SK-N-SH (cell line): ENCODE measurements at regions not wholly inside any gene's neighbourhood (a gene's known extent, or its start where the extent isn't known, plus 50 kb on each side); places are given as distances from the start of the nearest gene placed in this dataset.
A peak's percentile ranks its signal among the peaks of the same experiment; 100 is the strongest.

ENCODE experiments used
- CTCF ChIA-PET: fragments of 300-600, 350-600 bp; formaldehyde crosslinking; extraction: SDS; loops from one replicate; lab custom pipeline; 2021; lab: Yijun Ruan, JAX
- POLR2A ChIA-PET: fragments of 350-600 bp; sonication (Branson Sonifier 250); formaldehyde crosslinking; extraction: SDS; loops from one replicate; lab custom pipeline; 2020; ENCODE audit warnings: antibody characterized with exemption, inconsistent platforms; lab: Yijun Ruan, JAX
- DNase-seq: peaks from one replicate; pipeline ENCODE4 v3.0.0; 2012
- H2AFZ ChIP-seq: fragments of 200-600 bp; sonication (generic); 2 replicates; pipeline ENCODE4 v1.8.1; 2016; ENCODE audit warnings: antibody characterized with exemption, mild to moderate bottlenecking, low read depth
- H3F3A ChIP-seq: fragments of 200-600 bp; sonication (generic); replicated peaks from 2 replicates; pipeline ENCODE3; 2016; ENCODE audit warnings: antibody characterized with exemption, mild to moderate bottlenecking; ENCODE audit not compliant: insufficient read depth
- H3K27ac ChIP-seq, 2 experiments: fragments of 200-500 bp in 1 of 2; fragments of 200-600 bp in 1 of 2; sonication (Bioruptor generic) in 1 of 2; sonication (generic), shearing (Covaris generic) in 1 of 2; 2 replicates each; pipeline versions ENCODE4 v1.5.1 to v1.6.1; 2014 to 2016; ENCODE audit warnings: low read depth in 2 of 2, inconsistent platforms in 1 of 2, low read length in 1 of 2, mild to moderate bottlenecking in 1 of 2, mixed read lengths in 1 of 2
- H3K27me3 ChIP-seq: fragments of 200-600 bp; sonication (generic), shearing (Covaris generic); 2 replicates; pipeline ENCODE4 v1.6.1; 2016; ENCODE audit warnings: mixed run types; ENCODE audit not compliant: insufficient read depth
- H3K36me3 ChIP-seq, 2 experiments: fragments of 200-500 bp in 1 of 2; fragments of 200-600 bp in 1 of 2; sonication (Bioruptor generic) in 1 of 2; sonication (generic) in 1 of 2; replicated peaks in 1 of 2; 2 replicates each; pipeline versions ENCODE3 to v1.5.1; 2014 to 2016; ENCODE audit warnings: low read length in 1 of 2, mild to moderate bottlenecking in 1 of 2; ENCODE audit not compliant: insufficient read depth in 2 of 2, control insufficient read depth in 1 of 2
- H3K4me1 ChIP-seq, 2 experiments: fragments of 200-500 bp in 1 of 2; fragments of 200-600 bp in 1 of 2; sonication (Bioruptor generic) in 1 of 2; sonication (generic), shearing (Covaris generic) in 1 of 2; 2 replicates each; pipeline versions ENCODE4 v1.5.1 to v1.6.1; 2014 to 2016; ENCODE audit warnings: low read depth in 1 of 2, low read length in 1 of 2, mixed run types in 1 of 2; ENCODE audit not compliant: insufficient read depth in 2 of 2, control insufficient read depth in 1 of 2
- H3K4me2 ChIP-seq: fragments of 200-600 bp; sonication (generic), shearing (Covaris generic); 2 replicates; pipeline ENCODE4 v1.6.1; 2017; ENCODE audit warnings: mixed run types
- H3K4me3 ChIP-seq, 2 experiments: fragments of 200-500 bp in 1 of 2; fragments of 200-600 bp in 1 of 2; sonication (Bioruptor generic) in 1 of 2; sonication (generic), shearing (Covaris generic) in 1 of 2; 2 replicates each; pipeline versions ENCODE4 v1.5.1 to v1.8.1; 2014 to 2016; ENCODE audit warnings: low read depth in 2 of 2, inconsistent platforms in 1 of 2, low read length in 1 of 2, mild to moderate bottlenecking in 1 of 2, mixed read lengths in 1 of 2, moderate library complexity in 1 of 2
- H3K79me2 ChIP-seq: fragments of 200-600 bp; sonication (generic); 2 replicates; pipeline ENCODE4 v1.8.1; 2017; ENCODE audit warnings: mild to moderate bottlenecking; ENCODE audit not compliant: insufficient read depth
- H3K9ac ChIP-seq: fragments of 200-600 bp; sonication (generic); 2 replicates; pipeline ENCODE4 v1.6.1; 2017; ENCODE audit warnings: mixed run types
- H3K9me2 ChIP-seq: fragments of 200-600 bp; sonication (generic); 2 replicates; pipeline ENCODE4 v1.6.1; 2017; ENCODE audit warnings: mixed run types
- H3K9me3 ChIP-seq: fragments of 200-600 bp; sonication (generic); 2 replicates; pipeline ENCODE4 v1.6.1; 2017; ENCODE audit warnings: mixed run types, mild to moderate bottlenecking, moderate library complexity
- H4K20me1 ChIP-seq: fragments of 200-600 bp; sonication (generic); 2 replicates; pipeline ENCODE4 v1.6.1; 2017; ENCODE audit warnings: mild to moderate bottlenecking, mixed run types; ENCODE audit not compliant: insufficient read depth
- ELF1 ChIP-seq: IDR thresholded peaks from 2 replicates; pipeline ENCODE4 v1.4.0; 2012
- EZH2phosphoT487 ChIP-seq: fragments of 200-600 bp; sonication (generic); IDR thresholded peaks from 2 replicates; pipeline ENCODE4 v1.6.1; 2017; ENCODE audit warnings: low read depth, mixed run types, mild to moderate bottlenecking, antibody characterized with exemption, moderate library complexity, borderline replicate concordance
- FOSL2 ChIP-seq: IDR thresholded peaks from 2 replicates; pipeline ENCODE4 v1.4.0; 2012; ENCODE audit warnings: low read depth, mild to moderate bottlenecking, moderate library complexity, borderline replicate concordance
- FOXJ3 ChIP-seq: sonication (generic); formaldehyde crosslinking; IDR thresholded peaks from 2 replicates; pipeline ENCODE4 v1.5.1; 2020; ENCODE audit warnings: mild to moderate bottlenecking, missing genetic modification reagents
- FOXM1 ChIP-seq: IDR thresholded peaks from 2 replicates; pipeline ENCODE4 v1.4.0; 2012; ENCODE audit warnings: low read depth, mild to moderate bottlenecking
- GABPA ChIP-seq: IDR thresholded peaks from 2 replicates; pipeline ENCODE4 v1.4.0; 2012; ENCODE audit warnings: low read depth, mild to moderate bottlenecking
- JUND ChIP-seq: IDR thresholded peaks from 2 replicates; pipeline ENCODE4 v1.4.0; 2012
- MAX ChIP-seq: IDR thresholded peaks from 2 replicates; pipeline ENCODE4 v1.4.0; 2012; ENCODE audit warnings: low read depth
- NFIC ChIP-seq: IDR thresholded peaks from 2 replicates; pipeline ENCODE4 v1.4.0; 2012; ENCODE audit warnings: borderline replicate concordance
- NRF1 ChIP-seq: IDR thresholded peaks from 2 replicates; pipeline ENCODE4 v1.6.1; 2012; ENCODE audit warnings: low read depth, mild to moderate bottlenecking, low read length
- POLR2AphosphoS5 ChIP-seq: IDR thresholded peaks from 2 replicates; pipeline ENCODE4 v1.6.1; 2012; ENCODE audit warnings: low read depth, low read length
- RFX5 ChIP-seq: IDR thresholded peaks from 2 replicates; pipeline ENCODE4 v1.6.1; 2012; ENCODE audit warnings: mild to moderate bottlenecking, improper control_type of control experiment, low read length
- SMC3 ChIP-seq: IDR thresholded peaks from 2 replicates; pipeline ENCODE4 v1.6.1; 2012; ENCODE audit warnings: low read depth, low read length, improper control_type of control experiment
- TAF1 ChIP-seq: IDR thresholded peaks from 2 replicates; pipeline ENCODE4 v1.6.1; 2012; ENCODE audit warnings: low read depth, mild to moderate bottlenecking, low read length, moderate library complexity, borderline replicate concordance
- TCF12 ChIP-seq: IDR thresholded peaks from 2 replicates; pipeline ENCODE4 v1.4.0; 2012
- TEAD4 ChIP-seq: IDR thresholded peaks from 2 replicates; pipeline ENCODE4 v1.4.0; 2012; ENCODE audit warnings: mild to moderate bottlenecking, borderline replicate concordance; ENCODE audit not compliant: insufficient read depth
- YY1 ChIP-seq: IDR thresholded peaks from 2 replicates; pipeline ENCODE4 v1.4.0; 2012; ENCODE audit warnings: low read depth, mild to moderate bottlenecking
- WGBS: methylation state at CpG from one replicate; pipeline ENCODE4 v1.1.6; 2017; ENCODE audit warnings: low lambda C conversion rate; 5-methylcytosine and 5-hydroxymethylcytosine counted together
- TF ChIP-seq, protein P1 (sequence below): IDR thresholded peaks from 2 replicates; pipeline ENCODE4 v1.4.0; 2012; ENCODE audit warnings: low read depth, borderline replicate concordance
- TF ChIP-seq, protein P2 (sequence below): IDR thresholded peaks from 2 replicates; pipeline ENCODE4; 2012
- TF ChIP-seq, protein P3 (sequence below): IDR thresholded peaks from 2 replicates; pipeline ENCODE4 v1.4.0; 2012; ENCODE audit warnings: low read depth, borderline replicate concordance
- TF ChIP-seq, protein P4 (sequence below): fragments of 200-600 bp; sonication (generic); IDR thresholded peaks from 2 replicates; pipeline ENCODE4 v1.6.1; 2017; ENCODE audit warnings: antibody characterized with exemption, mild to moderate bottlenecking, moderate library complexity

- H3K9me2 ChIP-seq: no peaks in the 10 kb centered on the region
- POLR2A ChIA-PET: no interaction called here
- no peaks in the 10 kb centered on the region for H3K36me3 ChIP-seq
- H3K4me1 ChIP-seq: no peaks in the 10 kb centered on the region
- H4K20me1 ChIP-seq: no peaks in the 10 kb centered on the region
- no peaks in the 10 kb centered on the region for H3K79me2 ChIP-seq
- H3K9ac ChIP-seq: no peak overlapping the region
- H3K27ac ChIP-seq: no peak overlapping the region
- DNase-seq: no peak
- TF ChIP-seq, protein P1, sequence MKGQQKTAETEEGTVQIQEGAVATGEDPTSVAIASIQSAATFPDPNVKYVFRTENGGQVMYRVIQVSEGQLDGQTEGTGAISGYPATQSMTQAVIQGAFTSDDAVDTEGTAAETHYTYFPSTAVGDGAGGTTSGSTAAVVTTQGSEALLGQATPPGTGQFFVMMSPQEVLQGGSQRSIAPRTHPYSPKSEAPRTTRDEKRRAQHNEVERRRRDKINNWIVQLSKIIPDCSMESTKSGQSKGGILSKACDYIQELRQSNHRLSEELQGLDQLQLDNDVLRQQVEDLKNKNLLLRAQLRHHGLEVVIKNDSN: no peak
- no peak for TF ChIP-seq GABPA
- TF ChIP-seq, protein P2, sequence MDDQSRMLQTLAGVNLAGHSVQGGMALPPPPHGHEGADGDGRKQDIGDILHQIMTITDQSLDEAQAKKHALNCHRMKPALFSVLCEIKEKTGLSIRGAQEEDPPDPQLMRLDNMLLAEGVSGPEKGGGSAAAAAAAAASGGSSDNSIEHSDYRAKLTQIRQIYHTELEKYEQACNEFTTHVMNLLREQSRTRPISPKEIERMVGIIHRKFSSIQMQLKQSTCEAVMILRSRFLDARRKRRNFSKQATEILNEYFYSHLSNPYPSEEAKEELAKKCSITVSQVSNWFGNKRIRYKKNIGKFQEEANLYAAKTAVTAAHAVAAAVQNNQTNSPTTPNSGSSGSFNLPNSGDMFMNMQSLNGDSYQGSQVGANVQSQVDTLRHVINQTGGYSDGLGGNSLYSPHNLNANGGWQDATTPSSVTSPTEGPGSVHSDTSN: no peak
- TF ChIP-seq NRF1: no peak
- no peak for TF ChIP-seq EZH2phosphoT487
- TF ChIP-seq TEAD4: no peak
- no peak for TF ChIP-seq FOXJ3 (CRISPR knock-in tag)
- no peak overlapping the region for H3K4me3 ChIP-seq
- no peaks in the 10 kb centered on the region for H3K9me3 ChIP-seq
- H3F3A ChIP-seq: no peaks in the 10 kb centered on the region
- no peak overlapping the region for H2AFZ ChIP-seq
- 25% methylated on average over 12 of the region's 13 CpGs for WGBS
- CTCF ChIA-PET: no interaction called here
- peaks cover 62% of the 10 kb centered on the region; the same call in 1 of the 2 replicates for H3K27me3 ChIP-seq
- H3K4me2 ChIP-seq: no peak overlapping the region
Observed at GRCh38 chr17:5769593-5770354, 185.5 kb upstream of the NLRP1 start.

DNA sequence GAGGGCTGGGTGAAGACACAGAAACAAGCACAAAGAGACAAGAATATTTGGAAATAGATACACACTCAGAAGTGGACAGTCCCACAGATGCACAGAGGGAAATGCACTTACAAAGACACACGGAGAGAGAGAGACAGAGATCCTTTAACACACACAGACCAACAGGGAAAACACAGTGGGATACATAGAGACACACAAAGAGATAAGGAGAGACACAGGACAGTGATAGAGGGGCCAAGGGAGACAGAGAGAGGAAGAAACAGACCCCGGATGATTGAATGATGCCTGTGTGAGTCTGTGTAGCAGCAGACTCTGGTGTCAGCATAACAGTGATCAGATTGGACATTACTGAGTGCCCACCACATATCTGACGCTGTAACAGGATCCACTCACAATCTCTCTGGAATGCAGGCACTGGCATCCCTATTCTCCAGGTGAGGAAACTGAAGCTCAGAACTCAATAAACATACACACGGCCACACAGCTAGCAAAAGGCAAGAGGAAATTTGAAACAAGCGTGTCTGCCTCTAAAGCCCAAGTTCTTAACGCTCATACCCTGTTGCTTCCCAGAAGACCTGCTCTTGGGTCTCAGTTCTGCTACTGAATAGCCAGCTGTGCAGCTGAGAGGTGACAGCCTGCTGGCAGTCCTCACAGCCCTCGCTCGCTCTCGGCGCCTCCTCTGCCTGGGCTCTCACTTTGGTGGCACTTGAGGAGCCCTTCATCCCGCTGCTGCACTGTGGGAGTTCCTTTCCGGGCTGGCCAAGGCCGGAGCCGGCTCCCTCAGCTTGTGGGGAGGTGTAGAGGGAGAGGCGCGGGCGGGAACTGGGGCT is 186.3 kb upstream of the NLRP1 start:
- 25% methylated on average over 12 of the region's 17 CpGs for WGBS
- H3K9me2 ChIP-seq: no peaks in the 10 kb centered on the region
- no peak overlapping the region for H2AFZ ChIP-seq
- no peaks in the 10 kb centered on the region for H4K20me1 ChIP-seq
- no peaks in the 10 kb centered on the region for H3K36me3 ChIP-seq
- H3K27me3 ChIP-seq: peaks cover 53% of the 10 kb centered on the region; the same call in 1 of the 2 replicates
- no peaks in the 10 kb centered on the region for H3K4me1 ChIP-seq
- peak overlapping the region; percentile 57 for H3K4me2 ChIP-seq
- no peaks in the 10 kb centered on the region for H3K9me3 ChIP-seq
- no peak for DNase-seq
- ChIA-PET CTCF (no interaction called here), POLR2A (no interaction called here)
- H3K4me3 ChIP-seq: no peak overlapping the region
- H3K27ac ChIP-seq: no peak overlapping the region
- peaks cover under 1% of the 10 kb centered on the region for H3F3A ChIP-seq
- H3K9ac ChIP-seq: no peak overlapping the region
- no peaks in the 10 kb centered on the region for H3K79me2 ChIP-seq
- TF ChIP-seq TCF12 (no peak), FOXJ3 (CRISPR knock-in tag) (no peak), NFIC (no peak), JUND (no peak), TEAD4 (no peak), FOSL2 (no peak), SMC3 (no peak), FOXM1 (no peak), POLR2AphosphoS5 (no peak), TAF1 (no peak), YY1 (no peak), MAX (no peak), RFX5 (no peak), EZH2phosphoT487 (no peak), ELF1 (no peak)
- TF ChIP-seq, protein P3, sequence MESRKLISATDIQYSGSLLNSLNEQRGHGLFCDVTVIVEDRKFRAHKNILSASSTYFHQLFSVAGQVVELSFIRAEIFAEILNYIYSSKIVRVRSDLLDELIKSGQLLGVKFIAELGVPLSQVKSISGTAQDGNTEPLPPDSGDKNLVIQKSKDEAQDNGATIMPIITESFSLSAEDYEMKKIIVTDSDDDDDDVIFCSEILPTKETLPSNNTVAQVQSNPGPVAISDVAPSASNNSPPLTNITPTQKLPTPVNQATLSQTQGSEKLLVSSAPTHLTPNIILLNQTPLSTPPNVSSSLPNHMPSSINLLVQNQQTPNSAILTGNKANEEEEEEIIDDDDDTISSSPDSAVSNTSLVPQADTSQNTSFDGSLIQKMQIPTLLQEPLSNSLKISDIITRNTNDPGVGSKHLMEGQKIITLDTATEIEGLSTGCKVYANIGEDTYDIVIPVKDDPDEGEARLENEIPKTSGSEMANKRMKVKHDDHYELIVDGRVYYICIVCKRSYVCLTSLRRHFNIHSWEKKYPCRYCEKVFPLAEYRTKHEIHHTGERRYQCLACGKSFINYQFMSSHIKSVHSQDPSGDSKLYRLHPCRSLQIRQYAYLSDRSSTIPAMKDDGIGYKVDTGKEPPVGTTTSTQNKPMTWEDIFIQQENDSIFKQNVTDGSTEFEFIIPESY: no peak
- TF ChIP-seq, protein P4, sequence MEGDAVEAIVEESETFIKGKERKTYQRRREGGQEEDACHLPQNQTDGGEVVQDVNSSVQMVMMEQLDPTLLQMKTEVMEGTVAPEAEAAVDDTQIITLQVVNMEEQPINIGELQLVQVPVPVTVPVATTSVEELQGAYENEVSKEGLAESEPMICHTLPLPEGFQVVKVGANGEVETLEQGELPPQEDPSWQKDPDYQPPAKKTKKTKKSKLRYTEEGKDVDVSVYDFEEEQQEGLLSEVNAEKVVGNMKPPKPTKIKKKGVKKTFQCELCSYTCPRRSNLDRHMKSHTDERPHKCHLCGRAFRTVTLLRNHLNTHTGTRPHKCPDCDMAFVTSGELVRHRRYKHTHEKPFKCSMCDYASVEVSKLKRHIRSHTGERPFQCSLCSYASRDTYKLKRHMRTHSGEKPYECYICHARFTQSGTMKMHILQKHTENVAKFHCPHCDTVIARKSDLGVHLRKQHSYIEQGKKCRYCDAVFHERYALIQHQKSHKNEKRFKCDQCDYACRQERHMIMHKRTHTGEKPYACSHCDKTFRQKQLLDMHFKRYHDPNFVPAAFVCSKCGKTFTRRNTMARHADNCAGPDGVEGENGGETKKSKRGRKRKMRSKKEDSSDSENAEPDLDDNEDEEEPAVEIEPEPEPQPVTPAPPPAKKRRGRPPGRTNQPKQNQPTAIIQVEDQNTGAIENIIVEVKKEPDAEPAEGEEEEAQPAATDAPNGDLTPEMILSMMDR: no peak
